LNCaP clone FGC (cell line): ENCODE measurements at regions not wholly inside any gene's neighbourhood (a gene's known extent, or its start where the extent isn't known, plus 50 kb on each side); places are given as distances from the start of the nearest gene placed in this dataset.
A peak's percentile ranks its signal among the peaks of the same experiment; 100 is the strongest.
"Not testable (repeated sequence)": the region's sequence is repeated elsewhere in the genome, so short reads cannot be mapped to it uniquely, and the experiment has no call there.

Experiments
- DNase-seq: peaks from one replicate; pipeline ENCODE4 v3.0.0-alpha.2; 2011; ENCODE audit warnings: low read depth
- H3K4me3 ChIP-seq: 2 replicates; pipeline ENCODE4 v1.5.1; 2011; ENCODE audit warnings: mild to moderate bottlenecking, low read depth, low read length, control low read depth
- TF ChIP-seq, protein P1 (sequence below): IDR thresholded peaks from 2 replicates; pipeline ENCODE4 v1.5.1; 2012; ENCODE audit warnings: mild to moderate bottlenecking; ENCODE audit not compliant: control insufficient read depth, insufficient read depth; ENCODE audit errors: extremely low read depth

DNA sequence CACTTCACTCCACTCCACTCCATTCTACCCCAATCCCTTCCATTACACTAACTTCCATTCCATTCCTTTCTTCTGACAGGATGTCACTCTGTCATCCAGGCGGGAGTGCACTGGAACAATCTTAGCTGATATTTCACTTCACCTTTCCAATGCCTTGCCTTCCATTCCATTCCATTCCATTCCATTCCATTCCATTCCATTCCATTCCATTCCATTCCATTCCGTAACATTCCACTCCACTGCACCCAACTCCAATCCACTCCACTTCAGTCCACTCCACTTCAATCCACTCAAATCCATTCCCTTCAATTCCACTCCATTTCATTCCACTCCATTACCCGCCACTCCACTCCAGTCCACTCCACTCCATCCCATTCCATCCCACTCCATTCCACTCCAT, 1099.4 kb downstream of the TSPY10 start:
- H3K4me3 ChIP-seq = no peak overlapping the region
- TF ChIP-seq, protein P1, sequence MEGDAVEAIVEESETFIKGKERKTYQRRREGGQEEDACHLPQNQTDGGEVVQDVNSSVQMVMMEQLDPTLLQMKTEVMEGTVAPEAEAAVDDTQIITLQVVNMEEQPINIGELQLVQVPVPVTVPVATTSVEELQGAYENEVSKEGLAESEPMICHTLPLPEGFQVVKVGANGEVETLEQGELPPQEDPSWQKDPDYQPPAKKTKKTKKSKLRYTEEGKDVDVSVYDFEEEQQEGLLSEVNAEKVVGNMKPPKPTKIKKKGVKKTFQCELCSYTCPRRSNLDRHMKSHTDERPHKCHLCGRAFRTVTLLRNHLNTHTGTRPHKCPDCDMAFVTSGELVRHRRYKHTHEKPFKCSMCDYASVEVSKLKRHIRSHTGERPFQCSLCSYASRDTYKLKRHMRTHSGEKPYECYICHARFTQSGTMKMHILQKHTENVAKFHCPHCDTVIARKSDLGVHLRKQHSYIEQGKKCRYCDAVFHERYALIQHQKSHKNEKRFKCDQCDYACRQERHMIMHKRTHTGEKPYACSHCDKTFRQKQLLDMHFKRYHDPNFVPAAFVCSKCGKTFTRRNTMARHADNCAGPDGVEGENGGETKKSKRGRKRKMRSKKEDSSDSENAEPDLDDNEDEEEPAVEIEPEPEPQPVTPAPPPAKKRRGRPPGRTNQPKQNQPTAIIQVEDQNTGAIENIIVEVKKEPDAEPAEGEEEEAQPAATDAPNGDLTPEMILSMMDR = no peak
- DNase-seq = peak; percentile 66

DNA sequence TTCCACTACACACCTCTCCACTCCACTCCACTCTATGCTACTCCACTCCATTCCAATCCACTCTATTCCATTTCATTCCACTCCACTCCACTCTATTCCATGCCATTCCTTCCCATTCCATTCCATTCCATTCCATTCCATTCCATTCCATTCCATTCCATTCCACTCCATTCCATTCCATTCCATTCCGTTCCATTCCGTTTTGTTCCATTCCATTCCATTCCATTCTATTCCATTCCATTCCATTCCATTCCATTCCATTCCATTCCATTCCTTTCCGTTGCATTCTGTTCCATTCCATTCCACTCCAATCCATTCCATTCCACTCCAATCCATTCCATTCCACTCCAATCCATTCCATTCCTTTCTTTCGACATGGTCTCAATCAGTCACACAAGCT, 1121.1 kb downstream of the TSPY10 start:
- DNase-seq, H3K4me3 ChIP-seq: not testable (repeated sequence)

DNA sequence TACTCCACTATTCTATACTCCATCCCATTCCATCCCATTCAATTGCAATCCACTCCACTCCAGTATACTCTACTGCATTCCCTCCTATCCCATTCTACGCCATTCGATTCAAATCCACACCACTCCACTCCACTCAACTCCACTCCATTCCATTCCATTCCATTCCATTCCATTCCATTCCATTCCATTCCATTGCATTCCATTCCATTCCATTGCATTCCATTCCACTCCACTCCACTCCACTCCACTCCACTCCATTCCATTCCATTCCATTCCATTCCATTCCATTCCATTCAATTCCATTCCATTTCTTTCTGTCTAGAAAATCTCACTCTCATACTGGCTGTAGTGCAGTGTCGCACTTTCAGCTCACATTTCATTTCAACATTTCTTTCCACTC, 1129.4 kb downstream of the TSPY10 start:
- not testable (repeated sequence) for DNase-seq, H3K4me3 ChIP-seq

DNA sequence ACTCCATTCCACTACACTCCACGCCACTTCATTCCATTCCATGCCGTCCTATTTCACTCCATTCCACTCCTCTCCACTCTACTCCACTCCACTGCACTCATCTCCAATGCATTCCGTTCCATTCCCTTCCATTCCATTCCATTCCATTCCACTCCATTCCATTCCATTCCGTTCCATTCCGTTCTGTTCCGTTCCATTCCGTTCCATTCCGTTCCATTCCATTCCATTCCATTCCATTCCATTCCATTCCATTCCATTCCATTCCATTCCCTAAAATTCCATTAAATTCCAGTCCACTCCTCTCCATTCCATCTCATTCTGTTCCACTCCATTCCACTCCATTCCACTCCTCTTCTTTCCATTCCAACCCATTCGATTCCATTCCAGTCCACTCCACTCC, 1139.1 kb downstream of the TSPY10 start:
- TF ChIP-seq, protein P1 = no peak
- DNase-seq = no peak
- no peak overlapping the region for H3K4me3 ChIP-seq

DNA sequence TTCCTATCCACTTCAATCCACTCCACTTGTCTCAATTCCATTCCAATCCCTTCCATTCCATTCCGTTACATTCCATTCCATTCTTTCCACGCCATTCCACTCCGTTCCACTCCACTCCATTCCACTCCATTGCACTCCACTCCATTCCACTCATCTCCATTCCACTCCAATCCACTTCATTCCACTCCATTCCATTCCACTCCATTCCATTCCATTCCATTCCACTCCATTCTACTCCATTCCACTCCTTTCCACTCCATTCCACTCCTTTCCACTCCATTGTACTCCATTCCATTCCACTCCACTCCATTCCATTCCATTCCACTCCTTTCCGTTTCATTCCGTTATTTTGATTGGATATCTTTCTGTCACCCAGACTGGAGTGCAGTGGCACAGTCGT, 1158.7 kb downstream of the TSPY10 start:
- TF ChIP-seq, protein P1 = no peak
- DNase-seq = no peak
- no peak overlapping the region for H3K4me3 ChIP-seq
